Esophagus muscularis mucosa (tissue), 4 donors: ENCODE measurements at regions not wholly inside any gene's neighbourhood (a gene's known extent, or its start where the extent isn't known, plus 50 kb on each side); places are given as distances from the start of the nearest gene placed in this dataset.

Source experiments
- DNase-seq: peaks from one replicate; pipeline ENCODE4 v3.0.0-alpha.2; 2017; ENCODE audit errors: extremely low spot score
- H3K27ac ChIP-seq, 4 donors: fragments of 200-600 bp; sonication (generic); replicated peaks in 1 of 4; 1 replicate in 3 of 4; 2 replicates in 1 of 4; pipeline ENCODE4 v1.5.1; 2016 to 2019; ENCODE audit warnings: mild to moderate bottlenecking in 1 of 4
- H3K27me3 ChIP-seq, 4 donors: fragments of 200-600 bp; sonication (generic); one replicate each; pipeline versions ENCODE4 v1.5.1 to v1.6.0; 2016 to 2019
- H3K36me3 ChIP-seq, 4 donors: fragments of 200-600 bp; sonication (generic); one replicate each; pipeline ENCODE4 v1.5.1; 2016 to 2019
- H3K4me1 ChIP-seq, 4 donors: fragments of 200-600 bp; sonication (generic); one replicate each; pipeline ENCODE4 v1.5.1; 2016 to 2019
- H3K4me3 ChIP-seq, 4 donors: fragments of 200-600 bp; sonication (generic); 1 replicate in 2 of 4; 2 replicates in 2 of 4; pipeline ENCODE4 v1.5.1; 2016 to 2019; ENCODE audit warnings: mild to moderate bottlenecking in 4 of 4, moderate library complexity in 1 of 4
- H3K9me3 ChIP-seq, 4 donors: fragments of 200-600 bp; sonication (generic); 1 replicate in 3 of 4; 2 replicates in 1 of 4; pipeline ENCODE4 v1.5.1; 2016 to 2019
- CTCF ChIP-seq, 3 experiments: fragments of 200-600 bp in 2 of 3; fragments of 450-650 bp in 1 of 3; sonication (generic) in 2 of 3; IDR thresholded peaks; one replicate each; pipeline ENCODE4 v1.5.1; 2017 to 2019; ENCODE audit warnings: antibody characterized with exemption in 3 of 3, mild to moderate bottlenecking in 2 of 3, moderate library complexity in 1 of 3
- EP300 ChIP-seq: sonication (generic); formaldehyde crosslinking; IDR thresholded peaks from one replicate; pipeline ENCODE4 v1.6.1; 2017; ENCODE audit warnings: antibody characterized with exemption
- POLR2A ChIP-seq: fragments of 450-650 bp; IDR thresholded peaks from one replicate; pipeline ENCODE4 v1.6.1; 2017; ENCODE audit warnings: antibody characterized with exemption, moderate library complexity, mild to moderate bottlenecking, low read depth
- POLR2AphosphoS5 ChIP-seq, 2 donors: sonication (generic); formaldehyde crosslinking; IDR thresholded peaks; one replicate each; pipeline ENCODE4 v1.6.1; 2017; ENCODE audit warnings: antibody characterized with exemption in 2 of 2
- WGBS: methylation state at CpG from one replicate; pipeline ENCODE4 v1.1.5; 2018; 5-methylcytosine and 5-hydroxymethylcytosine counted together
- intact Hi-C: fragments of 100-400 bp; cut with DNase I; formaldehyde crosslinking; loops from one replicate; pipeline ENCODE4 v1.15.1; 2023

DNA sequence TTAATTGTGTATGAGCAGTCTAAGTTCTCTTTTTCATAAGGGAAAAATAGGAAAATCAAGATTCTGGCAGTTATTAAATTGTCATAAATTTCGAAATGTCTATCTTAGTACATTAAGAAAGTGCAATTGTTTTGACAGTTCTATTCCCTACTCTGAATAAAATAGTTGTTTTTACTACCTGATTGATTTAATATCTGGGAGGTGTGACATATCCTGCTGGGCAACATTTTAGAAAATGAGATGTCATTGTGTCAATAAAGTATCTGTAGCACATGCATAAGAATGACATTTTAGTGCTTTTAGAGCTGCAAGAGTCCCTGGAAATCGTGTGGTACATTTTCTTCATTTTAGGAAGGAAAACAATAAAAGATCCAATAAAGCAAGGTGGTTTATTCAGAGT lies 139.2 kb upstream of the COL11A1 start:
- intact Hi-C loops: no loop called here
- TF ChIP-seq CTCF (IDR thresholded peaks at IDR 0.05) (no peak), POLR2AphosphoS5 (IDR thresholded peaks at IDR 0.05) (no peak), POLR2A (no peak), EP300 (no peak)
- H3K27ac ChIP-seq: no peak overlapping the region
- H3K27me3 ChIP-seq: no peaks in the 10 kb centered on the region
- no peaks in the 10 kb centered on the region for H3K4me1 ChIP-seq
- WGBS: 21% methylated on average over 2 of the region's 2 CpGs
- no peaks in the 10 kb centered on the region for H3K9me3 ChIP-seq
- H3K4me3 ChIP-seq: no peak overlapping the region
- no peak for DNase-seq
- no peaks in the 10 kb centered on the region for H3K36me3 ChIP-seq

DNA sequence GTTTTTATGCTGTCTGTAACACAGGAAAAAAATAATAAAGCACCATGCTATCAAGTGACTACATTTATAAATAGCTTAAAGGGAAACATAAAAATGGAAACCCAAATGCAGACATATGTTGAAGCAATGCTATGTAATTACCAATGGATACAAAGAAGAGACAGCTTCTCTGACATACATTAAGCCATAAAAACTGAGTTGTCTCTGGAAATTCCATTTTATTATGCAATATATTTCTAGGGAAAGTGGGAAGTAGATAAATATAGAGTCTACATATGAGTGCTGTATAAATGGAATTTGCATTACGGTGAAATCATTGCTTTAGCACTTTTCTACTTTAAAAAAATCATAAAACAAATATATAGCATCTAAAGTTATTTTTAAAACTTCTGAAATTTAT lies 135.2 kb upstream of the COL11A1 start:
- intact Hi-C loops: no loop called here
- no peaks in the 10 kb centered on the region for H3K4me1 ChIP-seq
- no peak for DNase-seq
- no peaks in the 10 kb centered on the region for H3K27me3 ChIP-seq
- TF ChIP-seq POLR2AphosphoS5 (IDR thresholded peaks at IDR 0.05) (no peak), CTCF (IDR thresholded peaks at IDR 0.05) (no peak), EP300 (no peak), POLR2A (no peak)
- H3K9me3 ChIP-seq: no peaks in the 10 kb centered on the region
- H3K36me3 ChIP-seq: no peaks in the 10 kb centered on the region
- H3K27ac ChIP-seq: no peak overlapping the region
- no peak overlapping the region for H3K4me3 ChIP-seq
- 87% methylated on average over 1 of the region's 1 CpG for WGBS

DNA sequence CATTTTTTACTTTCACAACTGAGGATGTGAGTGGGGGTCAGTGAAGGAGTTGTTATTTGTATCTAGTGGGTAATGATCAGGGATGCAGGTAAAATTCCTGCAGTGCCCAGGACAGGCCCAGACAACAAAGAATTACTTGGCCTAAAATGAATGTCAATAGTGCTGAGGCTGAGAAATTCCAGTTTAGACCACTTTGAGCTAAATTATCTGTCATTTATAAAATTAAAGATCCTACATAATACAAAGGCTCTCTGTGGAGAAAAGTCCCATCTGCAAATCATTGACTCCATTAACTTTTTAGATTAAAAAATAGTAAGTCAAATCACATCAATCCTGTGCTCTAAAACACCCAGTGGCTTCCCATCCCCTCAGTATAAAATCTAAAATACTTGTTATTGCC lies 130.7 kb upstream of the COL11A1 start:
- Histone ChIP-seq H3K9me3 (no peaks in the 10 kb centered on the region), H3K27me3 (no peaks in the 10 kb centered on the region), H3K36me3 (no peaks in the 10 kb centered on the region), H3K4me3 (no peak overlapping the region), H3K27ac (no peak overlapping the region), H3K4me1 (no peaks in the 10 kb centered on the region)
- TF ChIP-seq CTCF (IDR thresholded peaks at IDR 0.05) (no peak), POLR2A (no peak), EP300 (no peak), POLR2AphosphoS5 (IDR thresholded peaks at IDR 0.05) (no peak)
- DNase-seq: no peak
- intact Hi-C loops: no loop called here

- no peaks in the 10 kb centered on the region for H3K27me3 ChIP-seq
- intact Hi-C loops: no loop called here
- WGBS: 83% methylated on average over 4 of the region's 4 CpGs
- H3K4me1 ChIP-seq: no peaks in the 10 kb centered on the region
- H3K27ac ChIP-seq: no peak overlapping the region
- TF ChIP-seq EP300: no peak
- TF ChIP-seq POLR2A: no peak
- no peaks in the 10 kb centered on the region for H3K9me3 ChIP-seq
- no peaks in the 10 kb centered on the region for H3K36me3 ChIP-seq
- DNase-seq: no peak
- H3K4me3 ChIP-seq: no peak overlapping the region
Measured at GRCh38 chr1:103230061-103230460, 121.7 kb upstream of the COL11A1 start.

DNA sequence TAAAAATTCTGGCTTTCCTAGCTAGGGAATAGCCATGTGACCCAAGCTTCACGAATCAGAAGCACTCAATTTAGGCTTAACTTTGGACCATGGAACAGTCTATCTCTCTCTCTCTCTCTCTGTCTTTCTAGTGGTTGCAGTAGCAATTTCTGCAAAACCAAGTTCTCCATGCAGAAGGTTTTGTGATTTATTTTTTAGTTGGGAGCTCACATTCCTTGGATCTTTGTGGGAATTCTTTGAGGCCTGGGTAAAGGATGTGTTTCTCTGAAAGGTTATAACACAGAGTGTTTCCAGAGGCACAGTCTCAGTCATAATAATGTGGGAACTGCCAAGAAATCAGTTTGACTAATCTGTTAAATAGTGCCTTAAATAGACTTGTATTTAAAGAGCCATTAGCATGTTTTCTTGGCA lies 112.3 kb upstream of the COL11A1 start:
- no peak for DNase-seq
- Histone ChIP-seq H3K27me3 (no peaks in the 10 kb centered on the region), H3K4me1 (peaks cover 0 to 8% (median 5%) of the 10 kb centered on the region in 4 donors), H3K9me3 (no peaks in the 10 kb centered on the region), H3K27ac (no peak overlapping the region), H3K4me3 (no peak overlapping the region), H3K36me3 (no peaks in the 10 kb centered on the region)
- TF ChIP-seq POLR2A (no peak), CTCF (IDR thresholded peaks at IDR 0.05) (no peak), POLR2AphosphoS5 (IDR thresholded peaks at IDR 0.05) (no peak), EP300 (no peak)
- intact Hi-C loops: no loop called here
- 48% methylated on average over 1 of the region's 1 CpG for WGBS
